GM18517 (cell line): ENCODE measurements at regions not wholly inside any gene's neighbourhood (a gene's known extent, or its start where the extent isn't known, plus 50 kb on each side); places are given as distances from the start of the nearest gene placed in this dataset.

ENCODE experiments used
- ATAC-seq: cut with Tn5 transposase; IDR thresholded peaks from one replicate; pipeline ENCODE4 v1.9.1; 2021; ENCODE audit warnings: mild to moderate bottlenecking, moderate library complexity; ENCODE audit not compliant: unreplicated experiment

GRCh38 chr1:194252199-194252598 lies 1065.8 kb upstream of the B3GALT2 start:
- ATAC-seq, result no peak

GRCh38 chr1:194241215-194241614 lies 1054.8 kb upstream of the B3GALT2 start:
- ATAC-seq, result no peak

- no peak for ATAC-seq
These were observed 1046.7 kb upstream of the B3GALT2 start for GRCh38 chr1:194233069-194233468.

GRCh38 chr1:194230351-194231144 lies 1044.1 kb upstream of the B3GALT2 start:
- ATAC-seq, result no peak

GRCh38 chr1:194228427-194228826 lies 1042.0 kb upstream of the B3GALT2 start:
- no peak for ATAC-seq

- ATAC-seq, result no peak
These were observed 1040.7 kb upstream of the B3GALT2 start for GRCh38 chr1:194227161-194227560.

GRCh38 chr1:194225821-194226220 lies 1039.4 kb upstream of the B3GALT2 start:
- peak; percentile 96 for ATAC-seq

GRCh38 chr1:194223596-194223995 lies 1037.2 kb upstream of the B3GALT2 start:
- no peak for ATAC-seq

- ATAC-seq, result no peak
These were observed 1029.0 kb upstream of the B3GALT2 start for GRCh38 chr1:194215448-194215847.

GRCh38 chr1:194214735-194215134 lies 1028.3 kb upstream of the B3GALT2 start:
- ATAC-seq, result no peak

GRCh38 chr1:194209920-194210319 lies 1023.5 kb upstream of the B3GALT2 start:
- ATAC-seq, result no peak

- no peak for ATAC-seq
These were observed 1022.3 kb upstream of the B3GALT2 start for GRCh38 chr1:194208674-194209073.

- ATAC-seq, result no peak
These were observed 1010.1 kb upstream of the B3GALT2 start for GRCh38 chr1:194196562-194196961.

- no peak for ATAC-seq
These were observed 1008.3 kb upstream of the B3GALT2 start for GRCh38 chr1:194194724-194195123.

- no peak for ATAC-seq
These were observed 998.6 kb upstream of the B3GALT2 start for GRCh38 chr1:194184974-194185373.

GRCh38 chr1:194184425-194184824 lies 998.0 kb upstream of the B3GALT2 start:
- no peak for ATAC-seq

GRCh38 chr1:194181845-194182244 lies 995.4 kb upstream of the B3GALT2 start:
- no peak for ATAC-seq

GRCh38 chr1:194176212-194176611 lies 989.8 kb upstream of the B3GALT2 start:
- no peak for ATAC-seq

GRCh38 chr1:194175251-194175650 lies 988.8 kb upstream of the B3GALT2 start:
- no peak for ATAC-seq

- no peak for ATAC-seq
These were observed 988.1 kb upstream of the B3GALT2 start for GRCh38 chr1:194174528-194174927.

- ATAC-seq, result no peak
These were observed 985.2 kb upstream of the B3GALT2 start for GRCh38 chr1:194171596-194171995.

- no peak for ATAC-seq
These were observed 981.7 kb upstream of the B3GALT2 start for GRCh38 chr1:194167956-194168640.
